ENCODE measurements at regions not wholly inside any gene's neighbourhood (a gene's known extent, or its start where the extent isn't known, plus 50 kb on each side); places are given as distances from the start of the nearest gene placed in this dataset.

GRCh38 chr18:37665346-37665745, 99.7 kb upstream of the CELF4 start:
- no peak for DNase-seq (ENCODE audit: low read depth in 3 of 3)

DNA sequence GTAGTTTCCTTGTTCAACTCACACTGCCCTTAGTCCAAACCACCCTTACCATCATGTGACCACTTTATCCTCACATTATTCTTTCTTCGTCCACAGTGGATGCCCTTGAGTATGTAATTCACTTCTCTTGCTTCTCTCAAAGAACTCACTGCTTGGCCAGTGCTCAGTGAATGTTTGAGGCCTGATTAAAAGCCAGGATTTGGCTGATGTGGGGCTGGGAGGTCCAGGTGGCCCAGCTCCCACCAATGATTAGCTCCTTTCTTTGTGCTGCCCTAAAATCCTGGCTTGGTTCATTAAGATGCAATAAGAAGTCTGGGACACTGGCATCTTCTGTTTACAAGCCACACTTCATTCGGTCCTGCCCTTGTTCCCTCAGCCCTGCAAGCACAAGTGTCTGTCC, 97.8 kb upstream of the CELF4 start:
- DNase-seq (ENCODE audit: low read depth in 3 of 3): no peak

- no peak for DNase-seq (ENCODE audit: low read depth in 3 of 3)
Observed at GRCh38 chr18:37662546-37663339, 97.1 kb upstream of the CELF4 start.

- no peak for DNase-seq (ENCODE audit: low read depth in 3 of 3)
Observed at GRCh38 chr18:37662099-37662498, 96.5 kb upstream of the CELF4 start.

GRCh38 chr18:37661478-37661877, 95.9 kb upstream of the CELF4 start:
- DNase-seq (ENCODE audit: low read depth in 3 of 3): no peak

DNA sequence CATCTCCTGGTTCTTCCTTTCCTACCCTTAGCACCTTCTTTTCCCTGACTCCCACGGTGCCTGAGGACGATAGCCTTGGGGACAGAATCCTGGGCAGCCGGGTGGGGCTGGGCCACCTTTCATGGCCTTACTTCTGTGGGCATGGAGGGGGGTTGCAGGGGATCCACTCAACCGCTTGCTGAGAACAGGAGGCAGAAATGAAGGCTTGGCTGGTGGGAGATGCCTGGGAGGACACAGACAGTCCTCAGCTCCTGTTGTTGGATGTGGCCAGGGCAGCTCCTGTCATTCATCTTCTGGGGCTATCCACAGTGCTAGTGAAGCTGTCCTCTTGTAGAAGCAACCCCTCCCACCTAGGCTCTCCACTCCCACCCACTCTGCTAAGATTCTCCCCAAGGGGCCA, 95.5 kb upstream of the CELF4 start:
- DNase-seq (ENCODE audit: low read depth in 3 of 3): no peak

- no peak for DNase-seq (ENCODE audit: low read depth in 3 of 3)
Observed at GRCh38 chr18:37660658-37661057, 95.1 kb upstream of the CELF4 start.

DNA sequence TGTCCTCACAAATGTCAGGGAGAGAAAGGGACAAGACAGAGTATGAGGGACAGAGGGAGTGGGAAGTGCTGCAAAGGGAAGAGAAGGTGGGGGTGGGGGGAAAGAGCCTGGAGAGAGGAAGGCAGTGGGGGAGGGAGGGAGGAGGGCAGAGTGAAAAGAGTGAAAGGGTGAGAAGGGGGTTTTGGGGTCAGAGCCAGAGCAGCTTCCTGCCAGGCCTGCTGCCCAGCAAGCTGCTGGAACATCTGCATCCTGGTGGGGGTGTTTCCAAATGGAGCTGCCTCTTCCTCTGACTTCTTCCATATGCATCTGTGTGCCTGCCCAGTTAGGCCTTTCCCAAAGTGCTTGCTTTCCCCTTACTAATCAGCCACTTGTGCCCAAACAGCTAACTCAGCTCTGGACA, 94.3 kb upstream of the CELF4 start:
- DNase-seq (ENCODE audit: low read depth in 3 of 3): no peak

- DNase-seq (ENCODE audit: low read depth in 3 of 3): no peak
Observed at GRCh38 chr18:37658894-37659293, 93.3 kb upstream of the CELF4 start.

GRCh38 chr18:37657493-37657892, 91.9 kb upstream of the CELF4 start:
- DNase-seq (ENCODE audit: low read depth in 3 of 3): no peak

DNA sequence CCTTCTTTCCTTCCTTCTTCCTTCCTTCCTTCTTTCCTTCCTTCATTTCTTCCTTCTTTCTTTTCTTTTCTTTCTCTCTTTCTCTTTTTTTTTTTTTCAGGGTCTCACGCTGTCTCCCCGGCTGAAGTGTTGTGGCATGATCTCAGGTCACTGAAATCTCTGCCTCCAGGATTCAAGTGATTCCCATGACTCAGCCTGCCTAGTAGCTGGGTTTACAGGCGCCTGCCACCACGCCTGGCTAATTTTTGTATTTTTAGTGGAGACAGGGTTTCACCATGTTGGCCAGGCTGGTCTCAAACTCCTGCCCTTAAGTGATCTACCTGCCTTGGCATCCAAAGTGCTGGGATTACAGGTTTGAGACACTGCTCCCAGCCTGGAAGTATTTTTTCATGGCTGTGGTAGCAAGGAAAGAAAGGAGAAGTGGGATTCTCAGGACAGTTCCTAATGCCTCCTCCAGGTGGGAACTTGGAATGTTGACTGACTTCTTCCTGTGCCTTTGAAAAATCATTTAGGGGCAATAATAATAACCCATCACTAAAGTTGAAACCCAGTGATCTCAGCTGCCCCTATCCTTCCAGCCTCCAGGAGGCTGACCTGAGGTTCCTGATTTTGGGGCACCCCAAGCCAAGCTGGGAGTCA, 89.3 kb upstream of the CELF4 start:
- no peak for DNase-seq (ENCODE audit: low read depth in 3 of 3)

DNA sequence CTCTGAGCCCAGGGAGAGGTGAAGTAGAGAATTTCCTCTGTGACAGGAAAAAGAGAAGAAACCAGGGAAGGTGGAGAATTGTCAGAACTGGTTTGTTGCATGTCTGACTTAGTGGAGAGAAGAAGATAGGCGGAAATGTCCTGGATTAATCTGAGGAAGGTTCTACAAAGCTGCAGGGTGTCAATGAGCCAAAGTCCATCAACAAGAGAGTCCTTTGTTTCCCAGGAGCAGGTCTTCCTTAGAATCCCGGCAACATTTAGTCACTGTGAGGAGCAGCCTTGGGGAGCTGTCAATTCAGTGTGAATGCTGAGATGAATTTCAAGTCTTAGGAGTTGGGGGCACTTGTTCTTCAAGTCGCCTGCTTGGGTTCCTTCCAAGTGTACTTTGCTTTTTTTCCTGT, 88.4 kb upstream of the CELF4 start:
- no peak for DNase-seq (ENCODE audit: low read depth in 3 of 3)

GRCh38 chr18:37653618-37654017, 88.0 kb upstream of the CELF4 start:
- DNase-seq (ENCODE audit: low read depth in 3 of 3): no peak

DNA sequence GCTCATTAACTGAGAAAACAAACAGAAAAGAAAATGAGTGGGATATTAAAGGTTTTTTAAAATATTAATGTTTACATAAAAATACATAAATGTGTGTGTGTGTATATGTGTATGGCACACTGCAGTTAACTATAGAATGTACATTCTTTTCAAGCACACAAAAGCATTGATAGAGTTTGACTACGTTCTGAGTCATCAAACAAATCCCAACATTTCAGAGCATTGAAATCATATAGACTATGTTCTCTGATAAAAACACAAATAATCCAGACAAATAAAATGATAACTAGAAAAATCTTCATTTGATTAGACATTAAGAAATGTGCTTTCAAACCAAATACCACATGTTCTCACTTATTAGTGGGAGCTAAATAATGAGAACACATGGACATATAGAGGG, 84.3 kb upstream of the CELF4 start:
- no peak for DNase-seq (ENCODE audit: low read depth in 3 of 3)

DNA sequence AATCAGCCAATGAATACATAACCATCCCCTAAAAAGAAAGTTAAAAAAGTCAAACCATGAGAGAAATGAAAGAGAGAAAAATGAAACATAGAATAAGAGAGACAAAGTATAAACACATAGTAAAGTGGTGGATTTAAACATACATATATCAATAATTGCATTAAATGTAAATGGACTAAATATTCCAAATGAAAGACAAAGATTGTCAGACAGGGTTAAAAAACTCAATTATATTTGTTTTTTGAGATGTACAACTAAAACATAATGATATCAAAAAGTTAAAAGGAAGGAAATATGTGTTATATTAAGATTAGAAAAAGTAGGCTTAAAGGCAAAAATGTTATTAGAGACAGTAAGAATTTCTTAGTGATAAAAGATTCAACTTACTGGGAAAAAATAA, 83.8 kb upstream of the CELF4 start:
- no peak for DNase-seq (ENCODE audit: low read depth in 3 of 3)

GRCh38 chr18:37641573-37641972, 76.0 kb upstream of the CELF4 start:
- DNase-seq (ENCODE audit: low read depth in 3 of 3): no peak

GRCh38 chr18:37640504-37640903, 74.9 kb upstream of the CELF4 start:
- DNase-seq (ENCODE audit: low read depth in 3 of 3): no peak

DNA sequence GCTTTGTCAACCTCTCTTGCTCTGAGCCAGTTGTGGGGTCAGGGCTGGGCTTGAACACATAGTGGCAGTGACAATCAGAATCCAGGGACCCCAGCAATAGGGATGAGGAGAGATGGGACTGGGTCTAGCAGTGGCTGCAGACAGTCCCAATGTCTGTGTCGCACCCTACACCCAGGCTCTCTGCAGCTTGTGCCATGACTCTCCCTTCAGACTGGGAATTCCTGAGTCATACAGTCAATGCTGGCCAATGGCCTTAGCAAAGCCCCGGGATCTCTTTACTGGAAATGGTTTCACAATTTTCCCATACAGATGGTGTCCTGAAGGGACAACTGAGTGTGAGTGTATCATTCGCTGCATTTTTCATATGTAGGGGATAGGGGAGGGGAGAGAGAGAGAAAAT, 74.2 kb upstream of the CELF4 start:
- DNase-seq (ENCODE audit: low read depth in 3 of 3): no peak

DNA sequence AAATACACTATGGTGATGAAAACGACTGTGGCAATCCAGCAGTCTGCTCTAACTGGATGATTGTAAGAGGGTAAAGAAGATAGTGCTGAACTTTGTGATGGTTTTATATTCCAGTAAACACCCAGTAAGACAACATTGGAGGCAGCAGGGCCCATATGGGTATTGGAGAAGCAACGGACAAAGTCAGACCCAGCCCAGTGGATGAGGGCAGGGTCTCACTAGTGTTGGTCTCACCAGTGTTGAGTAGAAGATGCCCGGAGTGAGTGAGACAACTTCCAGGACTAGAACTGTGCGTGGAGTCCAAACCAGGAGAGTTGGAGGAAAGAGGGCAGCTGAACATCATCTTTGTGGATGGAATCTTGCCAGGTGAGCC, 71.9 kb upstream of the CELF4 start:
- DNase-seq (ENCODE audit: low read depth in 3 of 3): no peak

- no peak for DNase-seq (ENCODE audit: low read depth in 3 of 3)
Observed at GRCh38 chr18:37636831-37637477, 71.4 kb upstream of the CELF4 start.

DNA sequence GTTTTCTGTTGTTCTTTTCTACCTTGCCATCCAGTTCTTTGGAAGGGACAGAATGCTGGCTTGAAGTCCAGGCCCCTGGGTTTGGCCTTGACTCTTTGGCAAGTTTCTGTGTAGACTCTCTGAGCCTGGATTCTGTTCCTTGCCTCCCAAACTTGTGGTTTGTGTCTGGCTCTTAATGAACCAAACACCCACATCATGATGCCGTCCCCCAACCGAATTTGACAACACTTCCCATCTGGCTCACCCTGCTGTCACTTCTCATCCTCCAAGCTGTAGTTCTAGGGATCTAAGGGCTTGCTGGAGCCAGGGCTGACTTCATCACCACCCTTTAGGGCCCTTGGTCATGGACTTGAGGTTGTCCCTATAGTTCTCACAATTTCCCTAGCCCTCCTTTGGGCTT, 68.9 kb upstream of the CELF4 start:
- DNase-seq (ENCODE audit: low read depth in 3 of 3): no peak

GRCh38 chr18:37631422-37631821, 65.8 kb upstream of the CELF4 start:
- DNase-seq (ENCODE audit: low read depth in 3 of 3): no peak

- no peak for DNase-seq (ENCODE audit: low read depth in 3 of 3)
Observed at GRCh38 chr18:37630334-37630733, 64.7 kb upstream of the CELF4 start.

All from stimulated activated CD4-positive, alpha-beta T cell treated with anti-CD3 and anti-CD28 coated beads, TNF-alpha, amount 100 ng/mL, for 48 hours (primary cell).